GM18520 (cell line): ENCODE measurements at regions not wholly inside any gene's neighbourhood (a gene's known extent, or its start where the extent isn't known, plus 50 kb on each side); places are given as distances from the start of the nearest gene placed in this dataset.
A peak's percentile ranks its signal among the peaks of the same experiment; 100 is the strongest.
"Not testable (repeated sequence)": the region's sequence is repeated elsewhere in the genome, so short reads cannot be mapped to it uniquely, and the experiment has no call there.

Source experiments
- ATAC-seq: cut with Tn5 transposase; IDR thresholded peaks from one replicate; pipeline ENCODE4 v1.9.1; 2021; ENCODE audit not compliant: unreplicated experiment

GRCh38 chrX:102784550-102784949, 64.0 kb downstream of the GPRASP3 start:
- no peak for ATAC-seq

DNA sequence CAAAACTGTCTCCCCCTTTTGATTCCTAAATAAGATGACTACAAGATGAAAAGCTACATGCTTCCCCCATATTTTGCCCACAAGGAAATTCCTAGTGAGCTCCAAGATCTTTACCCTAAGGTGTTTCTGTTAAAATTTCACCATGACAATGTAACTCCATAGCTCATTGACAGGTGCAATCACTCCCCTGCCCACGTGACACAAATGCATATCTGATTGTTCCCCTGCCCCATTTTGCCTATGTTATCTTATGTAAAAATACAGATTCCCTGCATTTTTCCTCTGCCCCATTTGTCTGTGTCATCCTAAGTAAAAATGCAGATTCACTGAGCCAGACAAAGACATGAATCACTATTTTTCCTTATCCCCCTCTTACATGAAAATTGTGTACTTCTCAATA, 66.7 kb downstream of the GPRASP3 start:
- ATAC-seq: no peak

GRCh38 chrX:102808336-102808735, 87.8 kb downstream of the GPRASP3 start:
- ATAC-seq: no peak

DNA sequence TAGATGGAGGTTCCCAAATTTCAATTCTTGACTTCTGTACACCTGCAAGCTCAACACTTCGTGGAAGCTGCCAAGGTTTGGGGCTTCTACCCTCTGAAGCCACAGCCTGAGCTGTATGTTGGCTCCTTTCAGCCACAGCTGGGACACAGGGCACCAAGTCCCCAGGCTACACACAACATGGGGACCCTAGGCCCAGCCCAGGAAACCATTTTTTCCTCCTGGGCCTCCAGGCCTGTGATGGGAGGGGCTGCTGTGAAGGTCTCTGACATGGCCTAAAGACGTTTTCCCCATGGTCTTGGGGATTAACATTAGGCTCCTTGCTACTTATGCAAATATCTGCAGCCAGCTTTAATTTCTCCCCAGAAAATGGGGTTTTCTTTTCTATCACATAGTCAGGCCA, 97.7 kb downstream of the GPRASP3 start:
- not testable (repeated sequence) for ATAC-seq

DNA sequence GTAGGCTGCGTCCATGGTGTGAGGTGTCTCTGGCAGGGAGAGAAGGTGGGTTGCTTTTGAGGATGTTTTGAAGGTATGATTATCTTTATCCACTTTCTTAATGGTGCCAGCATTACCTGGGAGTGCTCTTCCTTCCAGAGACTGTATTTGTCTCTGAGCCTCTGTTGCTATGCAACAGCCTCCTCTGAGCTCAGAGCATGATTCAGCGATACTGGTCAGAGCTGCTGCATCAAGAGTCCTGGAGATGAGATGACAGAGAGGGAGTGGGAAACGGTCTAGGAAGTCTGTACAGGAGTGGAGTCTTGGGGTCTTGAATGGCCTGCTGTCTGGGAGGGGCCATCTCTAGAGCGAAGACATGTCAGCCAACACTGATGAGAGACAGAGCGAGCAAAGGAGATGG, 104.4 kb upstream of the RAB40AL start:
- ATAC-seq: no peak

- ATAC-seq: no peak
Measured at GRCh38 chrX:102833136-102833535, 103.9 kb upstream of the RAB40AL start.

DNA sequence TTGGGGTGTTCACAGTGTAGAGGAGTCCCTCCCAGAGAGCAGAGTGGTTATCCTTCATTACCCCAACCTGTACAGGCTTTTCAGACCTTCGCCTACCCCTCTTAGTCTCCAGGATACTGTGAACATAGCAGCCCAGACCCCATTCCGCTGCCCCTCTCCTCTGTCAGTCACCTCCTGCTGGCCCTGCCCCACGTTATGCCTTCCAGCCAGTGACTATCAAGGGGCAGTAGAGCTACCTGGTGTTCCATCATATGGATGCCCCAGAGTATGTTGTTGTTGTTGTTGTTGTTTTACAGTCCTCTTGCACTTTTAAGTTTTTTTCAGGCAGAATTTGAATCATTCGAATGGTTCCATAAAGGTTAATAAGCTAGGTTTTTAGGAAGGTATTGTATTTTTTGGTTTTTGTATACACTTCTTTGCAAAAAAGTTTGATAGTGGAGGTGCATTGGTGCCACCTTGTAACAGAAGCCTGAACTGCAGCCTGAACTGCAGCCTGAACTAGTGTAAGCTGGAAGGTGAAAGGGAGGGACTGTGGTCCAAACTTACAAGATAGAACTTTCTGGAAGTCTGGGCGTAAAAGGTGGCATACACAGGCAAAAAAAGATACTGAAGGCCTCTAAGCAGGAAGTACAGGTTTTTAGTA, 101.4 kb upstream of the RAB40AL start:
- ATAC-seq: no peak

GRCh38 chrX:102837847-102838246, 99.2 kb upstream of the RAB40AL start:
- ATAC-seq: no peak

DNA sequence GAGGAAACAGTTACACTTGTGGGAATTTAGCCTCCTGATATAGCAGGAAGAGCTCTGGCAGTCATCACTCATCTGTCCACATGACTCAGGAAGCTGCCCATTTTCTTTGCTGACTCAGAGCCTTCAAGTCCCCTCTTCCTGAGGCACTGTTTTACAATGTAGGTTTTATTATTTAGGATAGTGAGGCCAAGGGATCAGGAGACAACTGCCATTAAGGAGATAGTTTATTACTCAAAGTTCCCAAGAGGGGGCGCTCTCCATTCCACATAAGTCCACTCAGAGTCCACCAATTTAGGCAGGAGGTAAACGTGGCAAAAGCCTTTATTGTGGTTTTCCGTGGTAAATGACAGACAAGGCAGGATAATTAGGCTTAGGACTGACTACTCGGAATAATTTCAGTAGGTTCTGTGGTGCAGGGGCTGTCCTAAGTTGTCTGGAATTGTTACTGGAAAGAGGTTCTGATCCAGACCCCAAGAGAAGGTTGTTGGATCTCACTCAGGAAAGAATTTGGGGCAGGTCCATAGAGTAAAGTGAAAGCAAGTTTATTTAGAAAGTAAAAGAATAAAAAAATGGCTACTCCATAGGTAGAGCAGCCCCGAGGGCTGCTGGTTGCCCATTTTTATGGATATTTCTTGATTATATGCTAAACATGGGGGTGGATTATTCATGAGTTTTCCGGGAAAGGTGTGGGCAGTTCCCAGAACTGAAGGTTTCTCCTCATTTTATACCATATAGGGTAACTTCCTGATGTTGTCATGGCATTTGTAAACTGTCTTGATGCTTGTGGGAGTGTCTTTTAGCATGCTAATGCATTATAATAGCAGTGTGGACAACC, 96.0 kb upstream of the RAB40AL start:
- ATAC-seq: no peak

DNA sequence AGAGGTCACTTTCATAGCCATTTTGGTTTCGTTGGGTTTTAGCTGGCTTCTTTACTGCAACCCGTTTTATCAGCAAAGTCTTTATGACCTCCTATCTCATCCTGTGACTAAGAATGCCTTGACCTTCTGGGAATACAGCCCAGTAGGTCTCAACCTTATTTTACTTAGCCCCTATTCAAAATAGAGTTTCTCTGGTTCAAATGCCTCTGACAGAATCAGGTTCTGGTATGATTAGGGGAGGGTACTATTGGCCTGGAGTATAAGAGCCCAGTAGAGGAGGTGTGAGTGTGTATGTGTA, 95.4 kb upstream of the RAB40AL start:
- ATAC-seq: no peak

GRCh38 chrX:102845020-102845419, 92.1 kb upstream of the RAB40AL start:
- no peak for ATAC-seq

- no peak for ATAC-seq
Measured at GRCh38 chrX:102846544-102847236, 90.4 kb upstream of the RAB40AL start.

GRCh38 chrX:102847362-102847761, 89.7 kb upstream of the RAB40AL start:
- ATAC-seq: no peak

DNA sequence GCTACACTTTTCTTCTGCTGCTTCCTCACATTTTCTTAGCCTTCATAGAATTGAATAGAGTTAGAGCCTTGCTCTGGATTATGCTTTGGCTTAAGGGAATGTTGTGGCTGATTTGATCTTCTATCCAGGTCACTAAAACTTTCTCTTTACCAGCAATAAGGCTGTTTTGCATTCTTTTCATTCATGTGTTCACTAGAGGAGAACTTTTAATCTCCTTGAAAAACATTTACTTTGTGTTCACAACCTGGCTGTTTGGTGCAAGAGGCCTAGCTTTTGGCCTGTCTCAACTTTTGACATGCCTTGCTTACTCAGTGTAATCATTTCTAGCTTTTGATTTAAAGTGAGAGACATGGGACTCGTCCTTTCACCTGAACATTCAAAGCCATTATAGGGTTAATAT, 87.7 kb upstream of the RAB40AL start:
- no peak for ATAC-seq

DNA sequence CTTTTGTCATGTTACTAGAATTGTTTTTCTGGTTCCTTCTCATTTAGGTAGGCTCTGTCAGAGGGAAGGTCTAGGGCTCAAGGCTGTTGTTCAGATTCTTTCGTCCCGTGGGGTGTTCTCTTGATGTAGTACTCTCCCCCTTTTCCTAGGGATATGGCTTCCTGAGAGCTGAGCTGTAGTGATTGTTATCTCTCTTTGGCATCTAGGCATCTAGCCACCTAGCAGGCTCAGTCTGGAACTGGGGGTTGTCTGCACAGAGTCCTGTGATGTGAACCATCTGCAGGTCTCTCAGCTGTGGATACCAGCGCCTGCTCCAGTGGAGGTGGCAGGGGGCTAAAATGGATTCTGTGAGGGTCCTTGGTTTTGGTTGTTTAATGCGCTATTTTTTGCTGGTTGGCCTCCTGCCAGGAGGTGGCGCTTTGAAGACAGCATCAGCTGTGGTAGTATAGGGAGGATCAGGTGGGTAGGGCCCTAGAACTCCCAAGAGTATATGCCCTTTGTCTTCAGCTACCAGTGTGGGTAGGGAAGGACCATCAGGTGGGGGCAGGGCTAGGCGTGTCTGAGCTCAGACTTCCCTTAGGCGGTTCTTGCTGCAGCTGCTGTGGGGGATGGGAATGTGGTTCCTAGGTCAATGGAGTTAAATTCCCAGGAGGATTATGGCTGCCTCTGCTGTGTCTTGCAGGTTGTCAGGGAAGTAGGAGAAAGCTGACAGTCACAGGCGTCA, 78.1 kb upstream of the RAB40AL start:
- ATAC-seq: not testable (repeated sequence)

GRCh38 chrX:102859550-102859871, 77.6 kb upstream of the RAB40AL start:
- ATAC-seq: no peak

DNA sequence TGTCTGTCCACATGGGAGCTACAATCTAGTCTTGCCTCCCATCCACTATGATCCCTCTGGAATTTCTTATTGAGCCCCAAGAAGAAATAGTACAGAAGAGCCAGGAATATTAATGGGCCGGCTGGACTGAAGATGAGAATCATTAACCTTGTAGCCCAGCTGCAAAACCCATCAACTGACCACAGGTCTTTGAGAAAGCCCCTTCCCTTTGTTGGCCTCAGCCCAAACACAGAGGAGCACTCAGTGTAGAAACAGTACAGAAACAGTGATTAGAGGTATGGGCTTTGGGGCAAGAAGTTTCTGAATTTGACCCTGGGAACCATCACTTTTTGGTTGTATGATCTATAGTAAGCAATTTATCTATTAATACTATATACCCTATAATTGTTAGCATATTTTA, 76.8 kb upstream of the RAB40AL start:
- no peak for ATAC-seq

GRCh38 chrX:102863735-102864134, 73.3 kb upstream of the RAB40AL start:
- peak; percentile 72 for ATAC-seq

DNA sequence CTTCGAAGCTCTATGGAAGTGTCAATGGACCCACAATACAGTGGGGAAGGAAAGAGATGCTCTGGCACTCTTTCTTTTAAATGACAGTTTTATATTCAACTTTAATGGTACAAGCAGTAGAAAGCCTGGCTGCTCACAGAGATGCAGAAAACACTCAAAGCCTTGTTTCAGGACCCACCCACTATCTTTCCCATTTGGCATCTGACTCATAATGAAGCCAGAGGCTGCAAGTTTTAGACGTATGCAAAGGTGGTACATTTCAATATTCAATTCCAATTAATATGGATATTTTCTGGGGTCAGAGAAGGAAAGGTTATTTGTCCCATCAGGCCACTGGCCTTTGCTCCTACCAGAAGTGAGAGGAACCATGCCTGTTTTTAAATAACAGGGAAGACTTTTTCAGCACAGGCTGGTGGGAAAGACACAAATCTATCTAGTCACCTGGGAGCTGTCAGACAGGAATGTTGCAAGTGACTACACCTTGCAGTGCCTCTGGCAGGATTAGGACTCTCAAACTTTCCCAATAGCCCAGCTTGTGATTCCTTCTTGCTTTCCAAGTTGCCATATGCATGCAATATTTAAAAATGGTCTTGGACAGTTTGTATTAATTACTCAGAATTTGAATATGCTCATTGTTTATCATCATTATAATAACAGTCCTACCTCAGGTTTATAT, 70.0 kb upstream of the RAB40AL start:
- no peak for ATAC-seq

GRCh38 chrX:102883491-102883890, 53.6 kb upstream of the RAB40AL start:
- ATAC-seq: no peak
